ENCODE measurements at regions not wholly inside any gene's neighbourhood (a gene's known extent, or its start where the extent isn't known, plus 50 kb on each side); places are given as distances from the start of the nearest gene placed in this dataset.

DNA sequence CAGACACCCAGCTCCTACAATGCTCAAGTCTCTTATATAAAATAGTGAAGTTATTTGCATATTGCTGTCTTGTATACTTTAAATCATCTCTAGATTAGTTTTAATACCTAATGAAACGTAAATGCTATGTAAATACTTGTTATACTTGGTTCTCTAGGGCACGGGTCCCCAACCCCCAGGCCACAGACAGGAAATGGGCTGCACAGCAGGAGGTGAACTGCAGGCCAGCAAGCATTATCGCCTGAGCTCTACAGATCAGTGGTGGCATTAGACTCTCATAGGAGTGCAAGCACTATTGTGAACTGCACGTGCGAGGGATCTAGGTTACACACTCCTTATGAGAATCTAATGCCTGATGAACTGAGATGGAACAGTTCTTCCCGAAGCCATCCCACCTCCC lies 395.9 kb upstream of the EMCN start:
- TF ChIP-seq POLR2A (IDR thresholded peaks at IDR 0.05) (no peak), CTCF (IDR thresholded peaks at IDR 0.05) (no peak)
